Lung (tissue), 11 donors: ENCODE measurements at regions not wholly inside any gene's neighbourhood (a gene's known extent, or its start where the extent isn't known, plus 50 kb on each side); places are given as distances from the start of the nearest gene placed in this dataset.

Experiments used
- ATAC-seq: fragments of 200-7000 bp; cut with Tn5 transposase; one replicate; pipeline ENCODE4 v1.9.1; 2020; ENCODE audit warnings: moderate number of reproducible peaks; ENCODE audit not compliant: insufficient read depth, low FRiP score
- DNase-seq, 3 donors: peaks; one replicate each; pipeline ENCODE4 v3.0.0-alpha.2; 2013 to 2017
- H3K27ac ChIP-seq, 2 donors: one replicate each; pipeline ENCODE4 v1.5.1; 2013; ENCODE audit warnings: mild to moderate bottlenecking in 2 of 2, moderate library complexity in 2 of 2, control low read depth in 1 of 2, inconsistent platforms in 1 of 2, low read depth in 1 of 2, low read length in 1 of 2
- H3K27me3 ChIP-seq, 3 donors: one replicate each; pipeline ENCODE4 v1.5.1; 2013; ENCODE audit warnings: low read length in 2 of 3; ENCODE audit not compliant: control insufficient read depth in 3 of 3, insufficient read depth in 3 of 3
- H3K36me3 ChIP-seq, 4 donors: one replicate each; pipeline ENCODE4 v1.5.1; 2013; ENCODE audit warnings: low read length in 4 of 4, mild to moderate bottlenecking in 1 of 4, moderate library complexity in 1 of 4; ENCODE audit not compliant: control insufficient read depth in 4 of 4, insufficient read depth in 4 of 4
- H3K4me1 ChIP-seq, 5 donors: one replicate each; pipeline ENCODE4 v1.5.1; 2013; ENCODE audit warnings: low read length in 5 of 5, mild to moderate bottlenecking in 2 of 5, moderate library complexity in 1 of 5; ENCODE audit not compliant: control insufficient read depth in 5 of 5, insufficient read depth in 5 of 5
- H3K4me3 ChIP-seq: one replicate; pipeline ENCODE4 v1.5.1; 2013; ENCODE audit warnings: mild to moderate bottlenecking, control low read depth, moderate library complexity
- H3K9ac ChIP-seq, 2 donors: one replicate each; pipeline ENCODE4 v1.5.1; 2013; ENCODE audit warnings: low read length in 2 of 2, control low read depth in 1 of 2; ENCODE audit not compliant: insufficient read depth in 1 of 2
- H3K9me3 ChIP-seq, 4 donors: one replicate each; pipeline ENCODE4 v1.5.1; 2013; ENCODE audit warnings: low read length in 3 of 4, mild to moderate bottlenecking in 1 of 4, moderate library complexity in 1 of 4; ENCODE audit not compliant: control insufficient read depth in 4 of 4, insufficient read depth in 3 of 4
- WGBS, 2 donors: extraction: QIAGEN DNeasy Blood & Tissue Kit; methylation state at CpG; one replicate each; pipeline ENCODE4 v1.1.7; 2013; 5-methylcytosine and 5-hydroxymethylcytosine counted together
- TF ChIP-seq, protein P1 (sequence below): IDR thresholded peaks from 2 replicates; pipeline ENCODE4 v1.5.1; 2012; ENCODE audit warnings: mild to moderate bottlenecking; ENCODE audit errors: control extremely low read depth, extremely low read depth
- donor health status: control.
- donor health status: control.
- donor health status: Bipolar disorder and iron deficiency.
- donor health status: healthy.
- donor health status: DM: yes; HTN: yes; CAD: no.

- no peak for ATAC-seq
Measured at GRCh38 chr9:15010581-15010980, 100.4 kb upstream of the FREM1 start.

GRCh38 chr9:15007698-15008097 is 97.5 kb upstream of the FREM1 start:
- DNase-seq, result no peak
- Histone ChIP-seq H3K36me3 (no peaks in the 10 kb centered on the region), H3K4me1 (peaks cover 0 to 5% (median 0%) of the 10 kb centered on the region in 5 donors), H3K9ac (no peak overlapping the region), H3K4me3 (no peak overlapping the region), H3K27ac (no peak overlapping the region), H3K27me3 (no peaks in the 10 kb centered on the region), H3K9me3 (no peaks in the 10 kb centered on the region)
- TF ChIP-seq, protein P1, sequence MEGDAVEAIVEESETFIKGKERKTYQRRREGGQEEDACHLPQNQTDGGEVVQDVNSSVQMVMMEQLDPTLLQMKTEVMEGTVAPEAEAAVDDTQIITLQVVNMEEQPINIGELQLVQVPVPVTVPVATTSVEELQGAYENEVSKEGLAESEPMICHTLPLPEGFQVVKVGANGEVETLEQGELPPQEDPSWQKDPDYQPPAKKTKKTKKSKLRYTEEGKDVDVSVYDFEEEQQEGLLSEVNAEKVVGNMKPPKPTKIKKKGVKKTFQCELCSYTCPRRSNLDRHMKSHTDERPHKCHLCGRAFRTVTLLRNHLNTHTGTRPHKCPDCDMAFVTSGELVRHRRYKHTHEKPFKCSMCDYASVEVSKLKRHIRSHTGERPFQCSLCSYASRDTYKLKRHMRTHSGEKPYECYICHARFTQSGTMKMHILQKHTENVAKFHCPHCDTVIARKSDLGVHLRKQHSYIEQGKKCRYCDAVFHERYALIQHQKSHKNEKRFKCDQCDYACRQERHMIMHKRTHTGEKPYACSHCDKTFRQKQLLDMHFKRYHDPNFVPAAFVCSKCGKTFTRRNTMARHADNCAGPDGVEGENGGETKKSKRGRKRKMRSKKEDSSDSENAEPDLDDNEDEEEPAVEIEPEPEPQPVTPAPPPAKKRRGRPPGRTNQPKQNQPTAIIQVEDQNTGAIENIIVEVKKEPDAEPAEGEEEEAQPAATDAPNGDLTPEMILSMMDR, result no peak
- 50 to 53% methylated on average over 1 of the region's 1 CpG for WGBS, 2 donors
- ATAC-seq, result no peak

More at GRCh38 chr9:15010581-15010980, 100.4 kb upstream of the FREM1 start:
- no peak overlapping the region for H3K9ac ChIP-seq
- H3K9me3 ChIP-seq, result no peaks in the 10 kb centered on the region
- H3K4me3 ChIP-seq, result no peak overlapping the region
- H3K27me3 ChIP-seq, result no peaks in the 10 kb centered on the region
- peaks cover 0 to 5% (median 0%) of the 10 kb centered on the region in 5 donors for H3K4me1 ChIP-seq
- H3K36me3 ChIP-seq, result no peaks in the 10 kb centered on the region
- TF ChIP-seq, protein P1, result no peak
- no peak overlapping the region for H3K27ac ChIP-seq
- peak in 2 of 3 donors; percentile 45 to 60 for DNase-seq

- DNase-seq, result no peak
- Histone ChIP-seq H3K4me1 (peaks cover 0 to 16% (median 3%) of the 10 kb centered on the region in 5 donors), H3K27me3 (no peaks in the 10 kb centered on the region), H3K9me3 (peaks cover 0 to 2% (median 1%) of the 10 kb centered on the region in 4 donors), H3K36me3 (no peaks in the 10 kb centered on the region), H3K9ac (no peak overlapping the region), H3K27ac (no peak overlapping the region), H3K4me3 (no peak overlapping the region)
- no peak for ATAC-seq
- TF ChIP-seq, protein P1, result no peak
- 9 to 47% methylated on average over 1 of the region's 1 CpG for WGBS, 2 donors
Measured at GRCh38 chr9:14994738-14995137, 84.5 kb upstream of the FREM1 start.

DNA sequence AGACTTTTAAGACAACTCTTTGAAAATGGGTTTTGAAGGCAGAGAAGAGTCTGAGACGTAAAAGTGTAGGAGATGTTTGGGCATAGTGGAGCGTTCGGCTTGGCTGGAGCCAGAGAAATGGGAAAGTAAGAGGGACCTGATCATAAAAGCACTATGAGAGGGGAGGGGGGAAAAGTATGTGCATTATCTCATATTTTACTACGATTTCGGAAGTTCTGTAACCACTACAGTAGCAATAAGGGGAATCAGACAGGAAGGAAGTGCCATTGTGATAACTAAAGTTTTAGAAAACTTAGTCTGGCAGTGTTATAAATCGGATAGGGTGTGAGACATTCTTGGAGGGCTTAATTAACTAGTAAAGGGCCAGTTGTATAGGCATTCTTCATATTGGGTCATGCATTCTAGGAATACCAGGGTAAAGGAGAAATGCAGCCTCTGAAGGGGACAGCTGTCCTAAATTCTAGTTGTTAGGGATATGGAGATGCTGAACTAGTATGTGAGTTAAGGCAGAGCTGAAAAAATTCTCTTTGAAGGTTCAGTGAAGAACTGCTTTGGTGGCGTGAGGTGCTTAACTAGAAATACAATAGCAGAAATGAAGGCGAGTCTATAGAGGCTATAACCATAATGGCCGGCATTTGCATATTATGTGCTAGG is 83.8 kb upstream of the FREM1 start:
- no peak for ATAC-seq
- Histone ChIP-seq H3K27ac (no peak overlapping the region), H3K9ac (peak overlapping the region in 1 of 2 donors; percentile 79), H3K36me3 (no peaks in the 10 kb centered on the region), H3K27me3 (no peaks in the 10 kb centered on the region), H3K4me3 (no peak overlapping the region), H3K9me3 (peaks cover 0 to 2% (median 1%) of the 10 kb centered on the region in 4 donors), H3K4me1 (peaks cover 0 to 16% (median 3%) of the 10 kb centered on the region in 5 donors)
- WGBS, 2 donors, result 52 to 67% methylated on average over 9 of the region's 9 CpGs
- no peak for DNase-seq
- TF ChIP-seq, protein P1, result no peak
